ENCODE measurements at regions not wholly inside any gene's neighbourhood (a gene's known extent, or its start where the extent isn't known, plus 50 kb on each side); places are given as distances from the start of the nearest gene placed in this dataset.

- H3K4me3 ChIP-seq (replicated peaks; ENCODE audit: low read depth, low read length): no peak overlapping the region
- no peak for DNase-seq (ENCODE audit: extremely low read depth, low read depth)
- TF ChIP-seq CTCF (IDR thresholded peaks at IDR 0.05; ENCODE audit: low read depth, low read length, missing control alignments): no peak
These were observed 197.5 kb upstream of the NSMCE3 start for GRCh38 chr15:29467091-29467490.

- H3K4me3 ChIP-seq (replicated peaks; ENCODE audit: low read depth, low read length): no peak overlapping the region
- no peak for TF ChIP-seq CTCF (IDR thresholded peaks at IDR 0.05; ENCODE audit: low read depth, low read length, missing control alignments)
- no peak for DNase-seq (ENCODE audit: extremely low read depth, low read depth)
These were observed 196.7 kb upstream of the NSMCE3 start for GRCh38 chr15:29466292-29466691.

GRCh38 chr15:29465816-29466215 is 196.2 kb upstream of the NSMCE3 start:
- TF ChIP-seq CTCF (IDR thresholded peaks at IDR 0.05; ENCODE audit: low read depth, low read length, missing control alignments): no peak
- H3K4me3 ChIP-seq (replicated peaks; ENCODE audit: low read depth, low read length): no peak overlapping the region
- no peak for DNase-seq (ENCODE audit: extremely low read depth, low read depth)

- no peak for DNase-seq (ENCODE audit: extremely low read depth, low read depth)
- TF ChIP-seq CTCF (IDR thresholded peaks at IDR 0.05; ENCODE audit: low read depth, low read length, missing control alignments): no peak
- H3K4me3 ChIP-seq (replicated peaks; ENCODE audit: low read depth, low read length): no peak overlapping the region
These were observed 195.6 kb upstream of the NSMCE3 start for GRCh38 chr15:29465196-29465595.

GRCh38 chr15:29461877-29462276 is 192.3 kb upstream of the NSMCE3 start:
- TF ChIP-seq CTCF (IDR thresholded peaks at IDR 0.05; ENCODE audit: low read depth, low read length, missing control alignments): no peak
- no peak for DNase-seq (ENCODE audit: extremely low read depth, low read depth)
- H3K4me3 ChIP-seq (replicated peaks; ENCODE audit: low read depth, low read length): no peak overlapping the region

- no peak overlapping the region for H3K4me3 ChIP-seq (replicated peaks; ENCODE audit: low read depth, low read length)
- no peak for DNase-seq (ENCODE audit: extremely low read depth, low read depth)
- TF ChIP-seq CTCF (IDR thresholded peaks at IDR 0.05; ENCODE audit: low read depth, low read length, missing control alignments): no peak
These were observed 188.7 kb upstream of the NSMCE3 start for GRCh38 chr15:29458361-29458760.

GRCh38 chr15:29457729-29458128 is 188.1 kb upstream of the NSMCE3 start:
- no peak for TF ChIP-seq CTCF (IDR thresholded peaks at IDR 0.05; ENCODE audit: low read depth, low read length, missing control alignments)

More at GRCh38 chr15:29457729-29458128, 188.1 kb upstream of the NSMCE3 start:
- no peak for DNase-seq (ENCODE audit: extremely low read depth, low read depth)
- H3K4me3 ChIP-seq (replicated peaks; ENCODE audit: low read depth, low read length): no peak overlapping the region
